LNCaP clone FGC (cell line): ENCODE measurements at regions not wholly inside any gene's neighbourhood (a gene's known extent, or its start where the extent isn't known, plus 50 kb on each side); places are given as distances from the start of the nearest gene placed in this dataset.

Experiments used
- DNase-seq: peaks from one replicate; pipeline ENCODE4 v3.0.0-alpha.2; 2011; ENCODE audit warnings: low read depth
- H3K4me3 ChIP-seq: 2 replicates; pipeline ENCODE4 v1.5.1; 2011; ENCODE audit warnings: mild to moderate bottlenecking, low read depth, low read length, control low read depth
- TF ChIP-seq, protein P1 (sequence below): IDR thresholded peaks from 2 replicates; pipeline ENCODE4 v1.5.1; 2012; ENCODE audit warnings: mild to moderate bottlenecking; ENCODE audit not compliant: control insufficient read depth, insufficient read depth; ENCODE audit errors: extremely low read depth

DNA sequence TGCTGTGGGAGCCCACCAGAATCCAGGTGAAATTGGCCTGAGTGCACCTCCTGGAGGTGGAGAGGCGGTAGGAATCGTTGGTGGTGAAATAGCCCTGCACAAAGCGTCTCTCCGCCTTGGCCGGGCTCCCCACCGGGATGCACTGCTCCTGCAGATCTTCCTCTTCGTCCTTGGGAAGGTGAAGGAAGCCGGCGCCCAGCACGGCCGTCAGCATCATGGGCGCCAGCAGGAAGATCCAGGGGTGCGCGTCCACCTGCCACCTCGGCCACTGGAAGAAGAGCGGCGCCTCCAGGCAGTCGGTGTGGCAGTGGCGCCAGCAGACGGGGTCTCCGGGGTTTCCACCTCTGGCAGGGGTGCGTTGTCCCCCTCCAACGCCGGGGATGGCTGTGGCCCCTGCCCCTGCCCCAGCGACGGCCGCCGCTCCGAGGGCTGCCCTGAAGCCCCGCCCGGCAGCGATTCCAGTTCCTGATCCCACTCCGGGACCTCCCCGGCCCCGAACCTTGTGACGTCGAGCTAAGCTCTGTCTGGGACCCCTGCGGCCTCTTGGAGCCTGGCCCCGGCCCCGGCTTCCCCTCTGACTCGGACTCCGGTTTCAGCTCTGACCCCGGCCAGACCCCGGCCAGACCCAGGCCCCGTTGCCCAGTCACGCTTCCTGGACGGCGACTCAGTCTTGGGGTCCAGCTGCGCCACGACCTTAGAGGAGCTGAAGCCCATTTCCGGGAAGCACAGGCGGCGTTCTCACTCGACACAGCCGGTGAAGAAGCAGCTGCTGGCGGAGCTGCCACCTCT, 91.9 kb downstream of the CD164 start:
- H3K4me3 ChIP-seq = no peak overlapping the region
- no peak for DNase-seq
- TF ChIP-seq, protein P1, sequence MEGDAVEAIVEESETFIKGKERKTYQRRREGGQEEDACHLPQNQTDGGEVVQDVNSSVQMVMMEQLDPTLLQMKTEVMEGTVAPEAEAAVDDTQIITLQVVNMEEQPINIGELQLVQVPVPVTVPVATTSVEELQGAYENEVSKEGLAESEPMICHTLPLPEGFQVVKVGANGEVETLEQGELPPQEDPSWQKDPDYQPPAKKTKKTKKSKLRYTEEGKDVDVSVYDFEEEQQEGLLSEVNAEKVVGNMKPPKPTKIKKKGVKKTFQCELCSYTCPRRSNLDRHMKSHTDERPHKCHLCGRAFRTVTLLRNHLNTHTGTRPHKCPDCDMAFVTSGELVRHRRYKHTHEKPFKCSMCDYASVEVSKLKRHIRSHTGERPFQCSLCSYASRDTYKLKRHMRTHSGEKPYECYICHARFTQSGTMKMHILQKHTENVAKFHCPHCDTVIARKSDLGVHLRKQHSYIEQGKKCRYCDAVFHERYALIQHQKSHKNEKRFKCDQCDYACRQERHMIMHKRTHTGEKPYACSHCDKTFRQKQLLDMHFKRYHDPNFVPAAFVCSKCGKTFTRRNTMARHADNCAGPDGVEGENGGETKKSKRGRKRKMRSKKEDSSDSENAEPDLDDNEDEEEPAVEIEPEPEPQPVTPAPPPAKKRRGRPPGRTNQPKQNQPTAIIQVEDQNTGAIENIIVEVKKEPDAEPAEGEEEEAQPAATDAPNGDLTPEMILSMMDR = no peak

DNA sequence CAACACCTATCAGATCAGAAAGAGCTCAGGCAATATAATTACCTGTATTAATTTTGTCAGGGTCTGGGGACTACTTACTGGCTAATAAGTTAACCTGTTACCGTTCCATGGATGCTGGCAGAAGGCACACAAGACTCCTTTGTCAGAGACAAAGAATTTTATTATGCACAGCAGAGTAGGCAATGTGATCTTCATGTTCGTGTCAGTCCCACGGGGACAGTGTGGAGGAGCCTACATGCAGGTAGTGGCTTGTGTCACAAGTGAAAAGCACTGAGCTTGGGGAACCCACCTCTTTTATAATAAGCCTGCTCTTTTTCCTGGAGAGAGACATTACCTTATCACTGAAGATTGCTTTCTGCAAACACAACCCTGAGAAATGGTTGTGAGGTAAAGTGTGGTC, 96.9 kb downstream of the CD164 start:
- TF ChIP-seq, protein P1 = no peak
- DNase-seq = no peak
- H3K4me3 ChIP-seq = no peak overlapping the region

DNA sequence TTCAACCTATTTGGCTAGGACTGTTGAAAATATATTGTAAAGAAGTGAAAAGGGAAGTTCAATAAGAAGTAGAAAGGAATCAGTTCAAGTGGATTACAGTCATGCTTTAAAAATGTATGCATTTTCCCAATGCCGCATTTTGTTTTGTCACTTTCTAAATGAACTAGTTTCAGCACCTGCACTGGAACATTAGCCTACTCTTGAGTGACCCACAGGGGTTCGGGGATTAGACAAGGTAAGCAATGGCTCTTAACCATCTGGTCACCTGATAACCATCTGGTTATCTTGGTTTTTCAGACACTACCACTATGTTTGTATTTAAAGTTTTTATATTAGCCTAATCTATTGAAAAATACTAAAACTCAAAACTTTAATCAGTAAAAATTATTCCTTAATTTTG, 97.6 kb downstream of the CD164 start:
- no peak overlapping the region for H3K4me3 ChIP-seq
- DNase-seq = no peak
- TF ChIP-seq, protein P1 = no peak

DNA sequence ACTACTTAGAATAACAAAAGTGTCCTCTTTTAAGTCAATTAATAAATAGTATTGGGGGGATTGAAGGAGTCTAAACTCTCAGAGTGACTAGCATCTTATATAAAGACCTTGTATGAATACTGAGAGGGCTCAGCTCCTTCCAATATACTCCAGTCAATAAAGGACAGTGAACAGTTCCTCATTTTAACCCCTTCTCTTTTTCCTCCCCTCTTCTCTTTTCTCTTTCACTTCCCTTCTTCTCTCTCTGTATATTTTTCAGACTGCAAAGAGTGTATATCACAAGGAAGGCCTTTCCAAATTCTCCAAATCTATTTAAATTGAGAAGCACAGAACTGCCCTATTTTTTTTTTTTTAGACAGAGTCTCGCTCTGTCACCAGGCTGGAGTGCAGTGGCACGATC, 99.5 kb downstream of the CD164 start:
- TF ChIP-seq, protein P1 = no peak
- no peak for DNase-seq
- no peak overlapping the region for H3K4me3 ChIP-seq

DNA sequence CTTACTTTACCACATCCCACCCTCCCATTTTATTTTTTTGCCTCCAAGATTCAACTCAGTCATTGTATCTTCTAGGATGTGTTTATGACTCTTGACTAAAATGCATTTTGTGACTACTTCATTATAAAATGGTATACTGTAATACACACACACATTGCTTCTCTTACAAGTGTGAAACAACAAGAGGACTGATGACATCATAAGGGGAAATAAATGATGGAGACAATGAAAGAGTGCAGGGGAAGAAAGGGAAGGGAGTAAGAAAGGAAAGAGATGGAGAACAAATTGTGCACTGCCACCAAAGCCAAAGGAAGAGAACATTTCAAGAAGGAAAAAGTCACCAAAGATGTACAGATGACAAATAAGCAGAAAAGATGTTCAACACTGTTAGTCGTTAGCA, 102.6 kb downstream of the CD164 start:
- H3K4me3 ChIP-seq = no peak overlapping the region
- DNase-seq = no peak
- TF ChIP-seq, protein P1 = no peak

DNA sequence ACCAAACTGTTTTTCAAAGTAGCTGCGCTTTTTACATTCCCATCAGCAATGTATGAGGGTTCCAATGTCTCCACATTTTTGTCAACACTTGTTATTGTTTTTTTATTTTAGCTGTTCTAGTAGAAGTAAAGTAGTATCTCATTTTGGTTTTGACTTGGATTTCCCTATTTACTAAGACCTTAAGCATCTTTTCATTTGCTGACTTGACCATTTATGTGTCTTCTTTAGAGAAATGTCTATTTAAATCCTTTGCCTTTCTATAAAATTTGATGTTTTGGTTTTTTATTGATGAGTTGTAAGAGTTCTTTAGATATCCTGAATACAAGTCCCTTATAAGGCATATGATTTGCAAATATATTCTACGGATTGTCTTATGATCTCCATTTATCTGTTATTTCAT, 110.6 kb downstream of the CD164 start:
- H3K4me3 ChIP-seq = no peak overlapping the region
- TF ChIP-seq, protein P1 = no peak
- DNase-seq = no peak
